ENCODE measurements at regions not wholly inside any gene's neighbourhood (a gene's known extent, or its start where the extent isn't known, plus 50 kb on each side); places are given as distances from the start of the nearest gene placed in this dataset.

DNA sequence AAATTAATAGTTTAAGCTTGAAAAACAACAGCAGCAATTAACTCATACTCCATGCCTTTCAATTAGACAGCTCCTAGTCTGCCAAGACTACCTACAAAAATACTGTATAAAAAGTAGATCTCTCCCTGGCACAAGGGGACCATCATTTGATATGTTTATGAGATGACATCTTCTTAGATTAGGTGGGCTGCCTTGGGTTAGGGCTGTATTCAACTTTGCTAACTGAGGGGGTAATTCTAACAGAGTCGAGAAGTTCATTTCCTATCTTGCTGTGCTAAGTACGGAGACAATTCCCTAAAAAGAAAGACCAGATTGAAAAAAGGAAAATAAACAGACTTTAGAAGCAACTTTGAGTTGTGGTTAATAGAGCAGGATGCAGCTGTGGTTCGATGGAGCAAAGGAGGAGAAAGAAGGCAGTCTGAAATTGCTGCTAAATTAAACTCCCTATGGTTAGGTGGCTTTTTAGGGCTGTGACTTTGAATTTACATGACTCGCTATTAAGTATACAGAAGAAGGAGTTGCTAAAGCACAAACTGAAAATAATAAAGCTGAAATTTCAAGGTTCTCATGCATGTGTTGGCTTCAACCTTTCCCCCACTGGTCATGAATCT lies 75.4 kb downstream of the CDC7 start:
- DNase-seq (ENCODE audit: low read depth in 3 of 3) = no peak

DNA sequence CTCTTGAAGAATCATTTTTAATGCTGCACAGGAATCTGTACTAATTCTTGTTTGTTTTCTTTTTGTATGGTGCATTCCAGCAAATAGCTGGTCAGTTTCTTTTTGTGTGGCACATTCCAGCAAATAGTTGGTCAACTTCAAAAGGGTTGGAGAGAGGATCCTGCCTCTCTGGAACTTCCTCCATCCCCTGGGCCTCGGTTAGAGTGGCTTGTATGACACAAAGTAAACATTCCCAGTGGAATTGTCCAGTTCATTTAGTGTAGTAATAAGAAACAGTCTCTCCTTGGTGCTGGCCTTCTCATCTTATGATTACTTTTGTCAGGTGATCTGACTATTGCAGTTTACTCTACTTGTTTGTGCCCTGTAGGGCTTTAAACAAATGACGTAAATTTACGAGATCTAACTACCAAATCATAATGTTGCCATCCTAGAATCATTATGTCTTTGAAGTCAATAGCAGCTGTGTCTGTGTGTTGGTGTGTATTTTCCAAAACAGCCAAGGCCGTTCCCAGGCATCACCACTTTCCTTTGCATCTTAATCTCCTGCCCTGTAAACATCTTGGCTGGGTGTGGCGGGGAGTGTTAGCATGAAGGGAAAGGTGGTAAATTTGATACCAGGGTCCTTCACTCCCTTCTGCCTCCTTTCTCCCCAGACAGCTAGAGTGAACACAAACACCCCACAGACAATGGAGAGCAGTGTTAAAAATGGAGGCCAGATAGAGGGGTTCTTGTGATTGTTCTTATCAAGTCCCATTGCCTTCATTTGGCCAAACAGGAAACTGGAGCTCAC lies 77.9 kb downstream of the CDC7 start:
- DNase-seq (ENCODE audit: low read depth in 3 of 3) = no peak

DNA sequence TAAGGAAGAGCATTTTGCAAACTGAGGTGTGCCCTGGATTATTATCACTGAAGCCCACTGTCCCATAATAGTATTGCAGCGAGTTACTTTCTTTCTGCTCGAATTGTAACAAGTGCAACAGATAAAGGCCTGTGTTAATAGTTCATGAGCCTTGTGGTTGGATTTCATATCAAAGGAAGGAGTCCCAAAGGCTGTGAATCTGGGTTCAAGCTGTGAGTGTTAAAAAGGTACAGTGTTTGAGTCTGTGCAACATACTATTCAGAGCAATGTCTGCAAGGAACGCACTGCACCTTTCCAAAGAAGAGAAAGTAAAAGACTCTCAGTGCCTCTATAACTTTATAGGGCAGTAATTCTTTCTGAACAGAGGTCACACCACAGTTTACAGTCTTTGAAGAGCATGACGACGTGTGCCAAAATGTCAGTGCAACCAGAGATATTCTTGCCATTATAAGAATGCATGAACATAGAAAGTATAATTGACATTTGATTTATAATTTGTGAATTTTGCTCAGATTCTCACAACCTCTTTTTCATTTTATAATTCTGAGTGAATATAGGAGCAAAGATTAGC lies 79.1 kb downstream of the CDC7 start:
- DNase-seq (ENCODE audit: low read depth in 3 of 3) = no peak

DNA sequence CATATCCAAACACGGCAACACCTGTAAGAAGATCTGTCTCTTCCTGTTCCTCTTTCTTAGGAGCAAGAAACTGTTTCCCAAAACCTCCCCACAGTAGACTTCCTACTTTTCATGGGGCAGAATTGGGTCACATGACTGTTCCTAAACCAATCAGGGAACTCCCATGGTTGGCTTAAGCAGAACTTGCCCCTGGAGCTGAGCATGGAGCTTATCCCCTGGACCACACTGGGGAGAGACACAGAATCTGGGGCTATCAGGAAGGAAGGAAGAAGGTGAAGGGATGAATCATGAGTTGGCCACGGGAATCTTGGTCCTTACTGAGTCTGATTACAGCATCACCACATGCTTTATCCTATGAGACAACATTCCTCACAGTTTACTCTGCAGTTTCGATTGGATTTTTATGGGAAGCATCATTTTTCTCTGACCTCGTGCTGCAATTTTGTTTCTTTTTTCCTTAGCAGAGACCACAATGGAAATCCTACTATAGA lies 81.8 kb downstream of the CDC7 start:
- DNase-seq (ENCODE audit: low read depth in 3 of 3) = no peak

DNA sequence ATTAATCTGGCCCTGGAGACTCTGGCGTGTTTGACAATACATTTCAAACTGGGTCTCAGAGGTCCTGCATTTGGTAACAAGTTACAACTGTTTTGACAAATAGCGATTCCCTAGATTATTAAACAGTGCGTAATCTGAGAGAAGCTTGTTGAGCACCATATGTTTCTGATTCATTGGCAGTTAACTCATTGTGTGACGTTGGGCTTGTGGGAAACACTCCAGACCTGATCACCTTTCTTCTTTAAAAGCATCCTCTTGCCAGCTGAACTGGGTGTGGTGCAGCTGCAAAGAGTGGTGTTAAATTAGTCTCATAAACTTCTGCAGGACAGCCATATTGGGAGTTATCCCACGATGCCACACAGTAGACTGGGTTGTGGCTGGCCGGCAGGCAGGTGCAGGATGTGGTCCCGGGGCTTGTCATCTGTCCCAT lies 82.7 kb downstream of the CDC7 start:
- no peak for DNase-seq (ENCODE audit: low read depth in 3 of 3)

DNA sequence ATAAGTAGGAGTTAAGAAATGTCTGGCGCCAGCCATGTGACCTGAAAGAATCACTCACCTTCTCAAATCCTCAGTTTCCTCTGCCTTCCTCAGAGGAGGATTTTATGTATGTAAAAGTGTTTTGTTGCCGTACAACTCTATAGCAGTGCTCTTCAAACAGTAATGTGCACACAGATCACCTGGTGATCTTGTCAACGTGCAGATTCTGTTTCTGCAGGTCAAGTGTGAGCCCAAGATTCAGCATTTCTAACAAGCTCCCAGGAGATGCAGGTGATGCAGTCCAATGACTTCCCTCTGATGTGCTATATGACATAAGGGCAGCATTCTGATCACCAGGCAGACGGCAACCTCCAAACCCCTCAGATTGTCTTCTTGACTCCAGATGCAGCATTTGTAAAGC lies 83.7 kb downstream of the CDC7 start:
- no peak for DNase-seq (ENCODE audit: low read depth in 3 of 3)

DNA sequence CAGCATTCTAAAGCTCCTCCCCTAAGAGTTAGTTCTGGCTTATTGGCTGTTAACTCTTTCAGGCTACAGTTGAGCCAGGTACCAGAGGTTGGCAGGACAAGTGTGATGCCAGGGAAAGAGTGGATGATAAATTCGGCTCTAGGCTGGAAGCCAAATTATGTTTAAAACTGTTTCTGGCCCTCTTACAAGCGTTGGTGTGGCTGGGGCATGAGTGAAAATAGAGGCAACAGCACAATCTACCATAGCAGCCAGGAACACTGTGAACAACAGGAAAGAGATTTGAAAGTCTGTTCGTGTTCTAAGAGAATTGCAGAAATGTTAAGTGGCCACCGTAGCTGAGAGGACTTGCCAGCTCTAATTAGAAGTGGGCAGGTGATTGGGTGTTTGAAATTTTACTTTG lies 84.2 kb downstream of the CDC7 start:
- DNase-seq (ENCODE audit: low read depth in 3 of 3) = no peak

DNA sequence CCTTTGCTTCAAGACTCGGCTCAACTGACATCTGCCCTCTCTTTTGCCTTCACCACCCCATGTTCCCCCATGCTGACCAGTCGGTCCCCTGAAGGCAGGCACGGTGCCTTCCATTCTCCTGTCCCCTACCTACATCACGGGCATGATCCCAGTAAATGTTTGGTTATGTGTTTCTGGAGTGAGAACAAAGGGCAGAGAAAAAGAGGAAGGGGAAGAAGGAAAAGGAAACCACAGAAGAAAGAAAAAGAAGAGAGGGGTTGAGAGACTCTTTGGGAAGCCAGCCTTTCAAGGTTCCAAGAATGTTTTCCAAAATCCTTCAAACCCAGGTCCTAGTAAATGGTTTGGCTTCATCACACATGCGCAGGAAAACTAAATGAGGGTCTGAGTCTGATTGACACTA lies 84.9 kb downstream of the CDC7 start:
- DNase-seq (ENCODE audit: low read depth in 3 of 3) = no peak

DNA sequence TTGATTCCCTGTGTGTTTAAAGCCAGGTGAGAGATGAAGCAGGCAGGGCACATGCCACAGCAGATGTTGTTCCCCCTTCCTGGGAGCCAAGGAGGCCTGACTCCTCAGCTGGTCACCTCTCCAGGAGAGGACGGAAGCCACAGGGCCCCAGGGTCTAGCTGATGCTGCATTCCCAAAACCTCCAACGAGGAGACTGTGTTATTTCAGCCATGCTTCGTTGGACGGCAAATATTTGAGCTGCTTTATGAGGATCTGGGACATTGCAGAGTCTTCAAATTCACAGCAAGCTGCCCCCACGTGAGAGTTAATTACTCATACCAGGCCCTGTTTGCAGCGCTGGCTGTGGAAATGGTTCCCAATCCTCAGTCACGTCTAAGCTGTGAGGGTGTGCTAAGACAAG lies 85.3 kb downstream of the CDC7 start:
- no peak for DNase-seq (ENCODE audit: low read depth in 3 of 3)

DNA sequence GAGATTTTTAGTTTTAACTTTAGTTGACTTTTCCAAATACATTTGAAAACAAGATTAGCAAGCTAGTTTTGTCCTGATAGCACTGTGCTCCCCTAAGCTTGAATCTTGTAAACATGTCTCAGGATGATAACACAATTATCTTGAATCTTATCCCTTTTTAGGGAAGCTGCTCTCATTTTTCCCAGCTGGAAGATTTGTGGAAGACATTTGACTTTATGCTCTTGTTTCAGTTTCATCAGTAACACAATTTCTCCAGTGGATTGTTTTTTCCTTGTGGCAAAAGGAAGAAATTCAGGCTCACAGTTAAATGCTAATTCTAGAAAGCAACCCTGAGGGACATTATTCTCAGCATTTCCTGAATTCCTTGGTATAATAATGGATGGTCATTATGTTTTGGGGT lies 88.8 kb downstream of the CDC7 start:
- DNase-seq (ENCODE audit: low read depth in 3 of 3) = no peak

DNA sequence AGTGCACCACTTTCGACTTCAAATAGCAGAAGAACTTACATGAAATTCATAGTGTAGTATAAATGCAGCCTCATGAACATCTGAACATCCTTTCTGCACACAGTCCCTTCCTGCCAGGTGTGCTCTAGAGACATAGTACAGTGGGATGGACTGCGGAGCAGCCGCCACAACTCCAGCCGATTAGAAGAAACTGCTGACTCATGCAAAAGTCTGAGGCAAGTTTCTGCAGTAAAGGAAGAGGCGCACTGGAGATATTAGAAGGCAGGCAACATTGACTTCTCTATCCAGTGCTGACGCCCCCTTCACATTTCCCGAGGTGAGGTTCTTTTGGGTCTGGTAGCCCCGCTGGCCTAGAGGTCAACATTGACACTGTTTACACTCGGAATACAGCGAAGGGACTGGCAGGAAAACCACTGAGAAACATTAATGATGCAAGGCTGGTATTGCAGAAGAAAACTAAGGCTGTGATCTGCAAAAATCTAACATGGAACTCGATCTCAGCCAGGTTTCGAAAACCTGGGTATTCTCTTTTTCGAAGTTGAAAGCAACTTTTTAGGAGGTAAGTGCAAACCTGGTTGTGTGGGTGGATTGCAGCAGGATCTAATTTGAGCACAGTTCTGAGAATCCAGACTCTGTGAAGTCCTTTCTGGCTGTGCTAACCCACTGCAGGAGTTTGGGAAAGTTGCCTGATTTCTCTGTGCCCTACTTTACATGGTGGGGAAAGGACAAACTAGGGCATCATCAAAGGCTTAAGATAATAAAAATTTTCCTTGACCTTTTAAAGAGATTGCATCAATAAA lies 90.7 kb downstream of the CDC7 start:
- no peak for DNase-seq (ENCODE audit: low read depth in 3 of 3)

DNA sequence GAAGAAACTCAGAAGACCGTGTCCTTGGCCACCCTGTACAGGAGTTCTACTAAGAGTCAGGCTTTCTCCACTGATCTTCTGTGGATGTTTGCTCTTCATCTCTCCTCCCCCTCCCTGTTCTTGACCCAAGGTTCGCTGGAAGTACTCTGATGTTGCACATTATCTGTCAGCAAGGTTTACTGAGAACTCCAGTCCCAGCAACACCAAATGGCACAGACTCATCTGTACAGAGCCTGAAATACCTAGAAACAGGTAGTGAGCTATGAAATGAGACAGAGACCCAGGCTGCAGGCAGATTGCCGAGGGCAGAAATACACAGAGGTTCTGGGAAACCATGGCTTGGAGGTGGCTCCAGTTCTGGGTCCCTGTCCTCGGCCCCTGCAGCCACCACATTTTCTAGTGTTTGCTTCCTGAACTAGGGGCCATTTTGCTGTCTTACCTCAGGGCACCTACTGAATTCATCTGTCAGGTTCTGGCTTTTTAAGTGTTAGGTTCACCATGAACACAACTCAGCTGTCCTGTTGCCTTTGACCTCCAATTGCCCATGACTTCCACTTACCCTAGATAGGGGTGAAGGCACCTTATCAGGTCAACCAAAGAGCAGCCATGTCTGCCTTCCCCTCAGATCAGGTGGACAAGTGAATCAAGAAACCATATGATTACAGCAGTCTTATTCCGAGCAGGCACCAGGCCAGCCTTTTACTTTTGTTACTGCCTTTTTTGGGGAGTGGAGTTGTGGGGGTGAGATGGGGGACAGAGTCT lies 92.2 kb downstream of the CDC7 start:
- no peak for DNase-seq (ENCODE audit: low read depth in 3 of 3)

DNA sequence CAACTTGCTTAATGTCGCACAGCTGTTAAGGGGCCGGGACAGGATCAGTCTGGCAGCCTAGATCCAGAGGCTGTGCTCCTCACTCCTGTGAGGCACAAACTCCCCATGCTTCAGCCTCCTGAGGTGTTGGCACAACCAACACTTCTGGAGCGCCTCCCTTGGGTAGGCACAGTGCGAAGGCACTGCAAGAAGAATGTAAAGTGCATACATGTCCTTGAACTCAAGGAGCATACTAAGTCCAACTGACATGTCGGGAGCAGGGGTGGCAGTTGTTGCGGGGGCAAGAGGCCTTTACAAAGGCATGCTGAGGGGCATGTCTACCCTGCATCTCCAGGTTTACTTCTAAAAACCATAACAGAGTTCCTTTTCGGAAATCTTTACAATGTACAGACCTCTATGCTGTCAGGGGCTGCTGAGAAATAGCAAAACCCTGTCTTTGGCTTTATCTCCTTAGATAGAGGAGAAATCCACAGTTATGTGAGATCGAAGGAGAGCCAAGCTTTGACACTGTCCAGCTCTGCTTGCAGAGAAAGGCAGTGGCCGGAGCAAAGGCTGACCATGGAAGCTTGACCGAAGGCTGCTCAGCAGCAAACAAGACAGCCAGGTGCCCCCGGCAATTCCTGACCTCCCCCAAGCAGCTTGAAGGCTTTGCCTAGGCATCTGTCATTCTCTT lies 93.9 kb downstream of the CDC7 start:
- no peak for DNase-seq (ENCODE audit: low read depth in 3 of 3)

DNA sequence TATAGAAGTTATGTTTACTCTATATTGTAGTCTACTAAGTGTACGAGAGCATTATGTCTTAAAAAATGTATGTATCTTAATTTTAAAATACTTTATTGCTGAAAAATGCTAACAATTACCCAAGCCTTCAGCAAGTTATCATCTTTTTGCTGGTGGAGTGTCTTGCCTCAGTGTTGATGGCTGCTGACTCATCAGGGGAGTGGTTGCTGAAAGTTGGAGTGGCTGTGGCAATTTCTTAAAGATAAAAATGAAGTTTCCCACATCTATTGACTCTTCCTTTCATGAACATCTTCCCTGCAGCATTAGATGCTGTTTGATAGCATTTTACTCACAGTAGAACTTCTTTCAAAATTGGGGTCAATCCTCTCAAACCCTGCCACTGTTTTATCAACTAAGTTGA lies 95.8 kb downstream of the CDC7 start:
- no peak for DNase-seq (ENCODE audit: low read depth in 3 of 3)

DNA sequence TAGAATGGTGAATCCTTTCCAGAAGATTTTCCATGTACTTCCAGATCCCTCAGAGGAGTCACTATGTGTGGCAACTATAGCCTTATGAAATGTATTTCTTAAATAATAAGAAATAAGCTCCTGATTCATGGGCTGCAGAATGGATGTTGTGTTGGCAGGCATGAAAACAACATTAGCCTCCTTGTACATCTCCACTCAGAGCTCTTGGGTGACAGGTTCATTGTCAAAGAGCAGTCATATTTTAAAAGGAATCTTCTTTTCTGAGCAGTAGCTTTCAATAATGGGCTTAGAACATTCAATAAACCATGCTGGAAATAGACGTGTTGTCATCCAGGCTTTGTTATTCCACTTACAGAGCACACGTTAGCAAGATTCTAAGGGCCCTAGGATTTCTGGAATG lies 96.6 kb downstream of the CDC7 start:
- no peak for DNase-seq (ENCODE audit: low read depth in 3 of 3)

DNA sequence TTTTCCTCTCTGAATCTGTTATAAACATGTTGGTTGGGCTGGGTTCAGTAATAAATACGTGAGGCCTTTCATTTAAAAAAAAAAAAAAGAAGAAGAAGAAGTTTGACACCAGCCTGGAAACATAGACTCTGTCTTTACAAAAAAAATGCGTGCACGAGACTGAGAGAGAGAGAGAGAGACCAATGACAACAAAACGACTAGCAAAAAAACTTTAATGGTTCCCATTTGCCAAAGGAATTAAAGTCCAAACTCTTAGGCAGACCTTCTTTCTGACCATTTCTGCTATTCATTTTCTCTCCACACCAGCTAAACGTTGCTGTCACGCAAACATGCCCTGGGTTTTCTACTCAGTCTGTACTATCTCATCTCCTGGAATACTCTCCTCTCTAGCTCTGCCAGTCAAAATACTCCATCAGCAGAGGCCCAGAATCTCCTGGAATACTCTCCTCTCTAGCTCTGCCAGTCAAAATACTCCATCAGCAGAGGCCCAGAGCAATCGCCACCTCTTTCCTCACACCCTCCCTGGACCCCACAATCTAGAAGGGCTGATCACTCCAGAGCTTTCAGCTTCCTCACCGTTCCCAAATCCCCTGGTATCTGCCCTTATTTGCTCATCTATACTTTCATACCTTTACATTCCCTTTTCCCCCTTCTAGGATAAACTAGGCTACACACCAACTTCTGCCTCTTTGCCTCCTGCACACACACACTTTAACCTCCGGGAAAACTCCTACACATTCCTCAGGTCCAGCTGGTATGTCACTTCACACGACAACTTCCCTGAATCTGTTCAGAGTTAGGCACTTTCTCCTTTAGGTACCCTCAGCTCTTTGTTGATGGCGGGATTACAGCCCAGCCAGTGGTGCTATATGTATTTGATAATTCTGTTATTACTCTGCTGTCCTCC lies 100.0 kb downstream of the CDC7 start:
- DNase-seq (ENCODE audit: low read depth in 3 of 3) = no peak

DNA sequence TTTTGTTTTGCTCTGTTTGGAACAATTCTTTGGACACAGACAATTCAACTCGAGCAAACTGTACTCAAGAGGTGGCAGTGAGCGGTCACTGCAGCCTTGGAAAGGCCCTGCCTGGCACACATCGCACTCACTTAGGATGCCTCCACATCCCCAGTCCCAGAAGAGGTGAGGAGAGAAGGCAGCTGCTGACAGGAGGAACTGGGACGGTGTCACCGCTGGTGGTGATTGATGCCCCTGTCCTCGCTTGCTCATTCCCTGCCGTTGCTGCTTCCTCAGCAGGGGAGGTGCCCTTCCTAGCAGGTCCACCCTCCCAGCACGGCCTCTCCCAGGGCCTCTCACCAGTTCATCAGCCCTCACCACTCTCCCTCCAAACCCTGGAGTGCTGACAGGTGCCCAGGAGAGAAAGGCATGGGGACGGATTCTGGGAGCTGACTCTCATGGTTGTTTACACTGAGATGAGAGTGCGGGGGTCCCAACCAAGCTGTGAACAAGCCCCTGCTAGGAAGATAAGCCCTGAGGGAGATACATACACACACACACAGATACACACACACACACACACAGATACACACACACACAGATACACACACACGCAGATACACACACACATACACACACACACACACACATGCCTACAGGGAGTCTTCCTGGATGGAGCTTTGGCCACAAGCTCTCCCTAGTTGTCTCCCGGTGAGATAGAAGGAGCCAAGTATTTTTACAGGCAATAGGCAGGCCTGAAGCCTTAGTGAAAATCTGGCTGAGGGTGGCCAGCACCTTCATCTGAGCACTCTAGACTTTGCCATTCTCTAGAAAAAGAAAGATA lies 101.1 kb downstream of the CDC7 start:
- DNase-seq (ENCODE audit: low read depth in 3 of 3) = no peak

DNA sequence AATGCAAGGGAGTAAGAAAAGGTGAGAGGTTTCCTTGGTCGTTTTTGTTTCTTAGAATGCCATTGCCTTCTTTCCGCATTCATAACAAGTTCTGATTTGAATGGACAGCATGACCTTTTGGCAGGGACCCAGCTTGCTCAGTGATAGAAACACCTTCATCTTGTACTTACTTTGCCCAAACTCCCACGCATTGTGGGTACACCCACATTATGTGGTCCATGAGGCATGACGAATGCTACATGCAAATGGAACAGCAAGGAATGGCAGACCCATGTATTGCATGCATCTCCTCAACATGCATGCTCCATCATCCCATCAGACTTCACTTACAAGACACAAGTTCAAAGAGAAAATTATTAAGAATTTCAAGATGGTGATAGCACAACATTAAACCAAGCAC lies 102.8 kb downstream of the CDC7 start:
- peak; percentile 10 to 51 (median 31) for DNase-seq (ENCODE audit: low read depth in 3 of 3)

DNA sequence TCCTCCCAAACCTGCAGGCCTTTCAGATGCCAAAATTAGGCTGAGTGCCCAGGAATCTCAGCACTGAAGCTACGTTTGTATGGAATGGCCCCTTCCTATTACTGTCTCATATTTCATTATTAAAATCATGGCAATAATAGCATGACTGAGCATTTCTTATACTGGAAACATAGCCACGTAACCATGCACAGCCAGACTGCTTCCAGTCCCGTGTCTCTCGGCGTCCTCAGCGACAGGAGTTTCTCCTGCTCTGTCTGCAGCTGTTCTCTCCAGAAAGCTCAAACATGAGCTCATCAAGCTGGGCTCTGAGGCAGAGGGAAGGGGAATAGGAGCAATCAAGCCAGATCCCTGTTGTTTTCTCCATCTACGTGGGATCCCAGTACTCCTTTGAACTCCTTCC lies 104.0 kb downstream of the CDC7 start:
- DNase-seq (ENCODE audit: low read depth in 3 of 3) = no peak
